Neuron (in vitro differentiated cells): ENCODE measurements at regions not wholly inside any gene's neighbourhood (a gene's known extent, or its start where the extent isn't known, plus 50 kb on each side); places are given as distances from the start of the nearest gene placed in this dataset.

Experiments
- H2AFZ ChIP-seq: one replicate; pipeline ENCODE4 v1.6.1; 2013; ENCODE audit warnings: low read depth, mild to moderate bottlenecking, inconsistent platforms, low read length, moderate library complexity
- H3K27me3 ChIP-seq: one replicate; pipeline ENCODE4 v1.6.1; 2013; ENCODE audit warnings: low read length; ENCODE audit not compliant: insufficient read depth
- H3K36me3 ChIP-seq: one replicate; pipeline ENCODE4 v1.6.1; 2013; ENCODE audit warnings: low read length; ENCODE audit not compliant: insufficient read depth
- H3K4me1 ChIP-seq: one replicate; pipeline ENCODE4 v1.6.1; 2013; ENCODE audit warnings: low read length; ENCODE audit not compliant: insufficient read depth
- H3K4me3 ChIP-seq: 2 replicates; pipeline ENCODE4 v1.5.1; 2013; ENCODE audit warnings: mild to moderate bottlenecking, low read length, moderate library complexity
- H3K9me3 ChIP-seq: one replicate; pipeline ENCODE4 v1.6.1; 2013; ENCODE audit warnings: low read length

DNA sequence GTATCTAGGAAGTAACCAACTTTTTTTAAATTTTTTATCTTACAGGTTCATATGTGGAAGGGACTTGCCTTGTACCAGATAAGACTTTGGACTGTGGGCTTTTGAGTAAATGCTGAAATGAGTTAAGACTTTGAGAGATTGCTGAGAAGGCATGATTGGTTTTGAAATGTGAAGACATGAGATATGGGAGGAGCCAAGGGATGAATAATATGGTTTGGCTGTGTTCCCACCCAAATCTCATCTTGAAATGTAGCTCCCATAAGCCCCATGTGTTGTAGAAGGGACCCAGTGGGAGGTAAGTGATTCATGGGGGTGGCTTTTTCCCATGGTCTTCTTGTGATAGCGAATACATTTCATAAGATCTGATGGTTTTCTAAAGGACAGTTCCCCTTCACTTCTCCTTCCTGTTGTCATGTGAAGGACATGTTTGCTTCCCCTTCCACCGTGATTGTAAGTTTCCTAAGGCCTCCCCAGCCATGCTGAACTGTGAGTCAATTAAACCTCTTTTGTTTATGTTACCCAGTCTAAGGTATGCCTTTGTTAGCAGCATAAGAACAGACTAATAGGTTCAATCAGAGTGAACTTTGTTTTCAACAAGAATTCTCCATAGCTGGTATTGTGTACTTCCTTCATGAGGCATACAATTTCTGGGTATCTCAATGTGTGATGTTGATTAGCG, 535.6 kb upstream of the MEF2C start:
- Histone ChIP-seq H3K4me1 (peaks cover 3% of the 10 kb centered on the region), H3K9me3 (no peaks in the 10 kb centered on the region), H3K27me3 (no peaks in the 10 kb centered on the region), H2AFZ (no peak overlapping the region), H3K4me3 (no peak overlapping the region), H3K36me3 (no peaks in the 10 kb centered on the region)

DNA sequence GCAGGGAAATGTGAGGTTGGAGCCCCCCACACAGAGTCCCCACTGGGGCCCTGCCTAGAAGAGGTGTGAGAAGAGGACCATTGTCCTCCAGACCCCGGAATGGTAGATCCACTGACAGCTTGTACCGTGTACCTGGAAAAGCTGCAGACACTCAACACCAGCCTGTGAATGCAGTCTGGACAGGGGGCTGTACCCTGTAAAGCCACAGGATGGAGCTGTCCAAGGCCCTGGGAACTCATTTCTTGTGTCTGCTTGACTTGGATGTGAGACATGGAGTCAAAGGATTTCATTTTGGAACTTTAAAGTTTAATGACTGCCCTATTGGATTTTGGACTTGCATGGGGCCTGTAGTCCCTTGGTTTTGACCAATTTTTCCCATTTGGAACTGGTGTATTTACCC, 535.0 kb upstream of the MEF2C start:
- Histone ChIP-seq H3K27me3 (no peaks in the 10 kb centered on the region), H3K36me3 (no peaks in the 10 kb centered on the region), H2AFZ (no peak overlapping the region), H3K4me3 (no peak overlapping the region), H3K9me3 (no peaks in the 10 kb centered on the region), H3K4me1 (peaks cover 3% of the 10 kb centered on the region)

DNA sequence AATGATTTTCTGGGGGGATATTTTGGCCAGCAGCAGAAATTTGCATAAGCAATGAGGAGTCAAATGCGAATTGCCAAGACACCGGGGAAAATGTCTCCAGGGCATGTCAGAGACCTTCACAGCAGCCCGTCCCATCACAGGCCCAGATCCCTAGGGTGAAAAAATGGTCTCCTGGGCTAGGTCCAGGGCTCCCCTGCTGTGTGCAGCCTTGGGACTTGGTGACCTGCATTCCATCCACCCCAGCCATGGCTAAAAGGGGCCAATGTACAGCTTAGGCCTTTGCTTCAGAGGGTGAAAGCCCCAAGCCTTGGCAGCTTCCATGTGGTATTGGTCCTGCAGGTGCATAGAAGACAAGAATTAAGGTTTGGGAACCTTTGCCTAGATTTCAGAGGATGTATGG, 534.5 kb upstream of the MEF2C start:
- Histone ChIP-seq H3K9me3 (no peaks in the 10 kb centered on the region), H3K4me1 (peaks cover 3% of the 10 kb centered on the region), H3K36me3 (no peaks in the 10 kb centered on the region), H3K4me3 (no peak overlapping the region), H3K27me3 (no peaks in the 10 kb centered on the region), H2AFZ (no peak overlapping the region)

DNA sequence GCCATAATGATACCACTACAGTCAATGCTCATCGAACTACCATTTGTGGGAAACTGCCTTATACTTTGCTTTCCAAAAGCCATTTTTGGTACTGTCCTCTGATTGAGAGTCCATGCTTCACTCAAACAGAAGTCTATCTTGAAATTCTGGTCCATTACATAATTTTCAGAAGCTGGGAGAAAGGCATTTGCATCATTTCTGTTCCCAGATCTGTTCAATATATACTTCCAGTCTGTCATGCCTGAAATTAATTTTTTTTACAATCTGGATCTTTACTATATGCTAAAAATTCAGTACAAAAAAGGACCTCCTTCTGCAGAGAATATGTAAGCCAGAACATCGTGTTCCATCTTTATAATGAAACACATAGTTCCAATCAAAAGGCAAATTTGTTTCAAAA, 528.9 kb upstream of the MEF2C start:
- no peaks in the 10 kb centered on the region for H3K9me3 ChIP-seq
- H3K36me3 ChIP-seq = no peaks in the 10 kb centered on the region
- H2AFZ ChIP-seq = no peak overlapping the region
- H3K27me3 ChIP-seq = no peaks in the 10 kb centered on the region
- no peak overlapping the region for H3K4me3 ChIP-seq
- no peaks in the 10 kb centered on the region for H3K4me1 ChIP-seq

DNA sequence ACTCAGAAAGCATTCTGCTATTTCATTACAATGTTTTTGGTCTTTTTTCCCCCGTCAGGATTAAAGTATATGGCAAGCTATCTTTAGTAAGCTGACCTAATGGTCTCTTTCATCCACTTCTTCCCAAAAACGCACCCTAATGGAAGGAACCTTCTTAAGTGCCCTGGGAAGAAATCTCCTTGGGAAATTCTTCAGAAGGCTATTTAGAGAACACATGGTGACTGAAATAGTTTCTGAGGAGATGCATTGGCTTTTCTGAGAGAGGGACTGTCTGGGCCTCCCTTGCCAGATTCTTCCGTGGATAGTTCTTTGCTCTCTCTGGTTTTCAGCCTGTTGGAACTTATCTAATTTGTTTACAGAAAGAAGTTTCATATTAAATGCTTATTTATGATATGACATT, 524.1 kb upstream of the MEF2C start:
- Histone ChIP-seq H3K4me3 (no peak overlapping the region), H3K4me1 (no peaks in the 10 kb centered on the region), H3K36me3 (no peaks in the 10 kb centered on the region), H2AFZ (no peak overlapping the region), H3K27me3 (no peaks in the 10 kb centered on the region), H3K9me3 (no peaks in the 10 kb centered on the region)

DNA sequence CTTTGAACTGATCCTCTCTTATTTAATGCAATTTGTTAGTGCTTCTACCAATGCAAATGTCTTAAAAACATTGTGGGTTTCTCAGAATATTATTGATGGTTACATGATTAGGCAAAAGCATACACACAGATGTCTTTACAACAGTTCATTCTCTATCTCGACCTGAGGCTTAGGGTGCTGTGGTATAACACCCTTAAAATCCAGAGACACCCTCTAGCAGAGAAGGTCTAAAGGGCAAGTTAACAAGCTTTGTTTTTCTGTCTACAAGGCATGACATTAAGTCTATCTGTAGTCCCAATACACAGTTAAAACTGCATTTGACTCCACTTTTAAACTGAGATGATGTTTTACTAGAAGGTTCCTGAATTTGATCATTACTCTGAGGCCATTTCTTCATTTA, 518.7 kb upstream of the MEF2C start:
- no peaks in the 10 kb centered on the region for H3K4me1 ChIP-seq

DNA sequence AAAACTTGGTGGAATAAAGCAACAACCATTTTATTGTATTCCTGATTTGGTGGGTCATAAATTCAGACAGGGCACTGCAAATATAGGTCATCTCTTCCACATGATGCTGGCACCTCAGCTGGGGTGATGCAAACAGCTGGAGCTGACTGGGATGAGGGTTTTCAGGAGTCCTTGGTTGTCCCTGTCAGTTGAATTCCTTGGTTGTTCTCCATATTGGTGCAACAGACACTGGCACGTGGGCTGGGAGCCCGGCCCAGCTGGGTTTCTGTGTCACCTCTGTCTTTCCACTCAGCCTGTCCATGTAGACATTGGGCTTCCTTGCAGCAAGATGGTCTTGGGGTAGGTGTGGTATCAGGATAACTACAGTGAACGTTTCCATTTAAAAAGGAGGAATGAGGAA, 518.0 kb upstream of the MEF2C start:
- Histone ChIP-seq H3K4me1 (no peaks in the 10 kb centered on the region), H3K4me3 (no peak overlapping the region), H3K36me3 (no peaks in the 10 kb centered on the region), H3K9me3 (no peaks in the 10 kb centered on the region), H3K27me3 (no peaks in the 10 kb centered on the region), H2AFZ (no peak overlapping the region)

More for the DNA sequence above, 518.7 kb upstream of the MEF2C start:
- Histone ChIP-seq H3K36me3 (no peaks in the 10 kb centered on the region), H3K27me3 (no peaks in the 10 kb centered on the region), H3K4me3 (no peak overlapping the region), H2AFZ (no peak overlapping the region), H3K9me3 (no peaks in the 10 kb centered on the region)

DNA sequence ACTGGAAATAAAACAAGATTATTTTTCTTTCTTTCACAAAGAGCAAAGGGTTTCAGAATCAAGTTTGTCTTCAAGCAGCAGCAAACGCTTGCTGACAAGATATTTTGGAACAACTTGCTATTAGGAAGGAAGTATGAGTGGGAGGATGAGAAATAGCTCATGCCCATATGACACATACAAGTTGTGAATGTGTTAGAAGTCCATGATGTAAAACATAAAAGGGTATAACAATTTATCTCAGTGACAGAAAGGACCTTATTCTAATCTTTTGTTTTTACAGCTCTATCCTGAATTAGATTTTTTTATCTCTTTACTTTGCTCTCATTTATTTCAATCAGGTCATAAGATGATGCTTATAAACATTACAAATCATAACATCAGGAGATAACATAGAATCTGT, 516.6 kb upstream of the MEF2C start:
- Histone ChIP-seq H3K4me3 (no peak overlapping the region), H3K4me1 (no peaks in the 10 kb centered on the region), H3K36me3 (no peaks in the 10 kb centered on the region), H2AFZ (no peak overlapping the region), H3K9me3 (no peaks in the 10 kb centered on the region), H3K27me3 (no peaks in the 10 kb centered on the region)

DNA sequence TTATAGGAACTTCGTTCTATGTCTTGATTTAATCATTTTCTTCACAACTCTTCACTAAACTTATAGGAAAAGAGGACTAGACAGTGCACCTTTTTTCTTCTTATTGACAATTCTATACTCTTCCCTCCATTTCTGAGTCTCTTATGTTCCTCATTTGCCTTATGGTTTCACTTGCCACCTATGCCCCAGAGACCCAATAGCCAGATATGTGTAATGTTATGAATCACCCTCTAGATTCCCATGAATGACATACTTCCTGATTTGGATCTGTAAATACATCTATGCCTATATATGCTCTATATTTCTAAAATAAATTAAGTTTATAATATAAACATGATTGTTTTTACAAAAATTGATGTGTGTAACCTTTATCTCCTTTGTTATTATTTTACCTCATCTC, 514.1 kb upstream of the MEF2C start:
- no peaks in the 10 kb centered on the region for H3K27me3 ChIP-seq

DNA sequence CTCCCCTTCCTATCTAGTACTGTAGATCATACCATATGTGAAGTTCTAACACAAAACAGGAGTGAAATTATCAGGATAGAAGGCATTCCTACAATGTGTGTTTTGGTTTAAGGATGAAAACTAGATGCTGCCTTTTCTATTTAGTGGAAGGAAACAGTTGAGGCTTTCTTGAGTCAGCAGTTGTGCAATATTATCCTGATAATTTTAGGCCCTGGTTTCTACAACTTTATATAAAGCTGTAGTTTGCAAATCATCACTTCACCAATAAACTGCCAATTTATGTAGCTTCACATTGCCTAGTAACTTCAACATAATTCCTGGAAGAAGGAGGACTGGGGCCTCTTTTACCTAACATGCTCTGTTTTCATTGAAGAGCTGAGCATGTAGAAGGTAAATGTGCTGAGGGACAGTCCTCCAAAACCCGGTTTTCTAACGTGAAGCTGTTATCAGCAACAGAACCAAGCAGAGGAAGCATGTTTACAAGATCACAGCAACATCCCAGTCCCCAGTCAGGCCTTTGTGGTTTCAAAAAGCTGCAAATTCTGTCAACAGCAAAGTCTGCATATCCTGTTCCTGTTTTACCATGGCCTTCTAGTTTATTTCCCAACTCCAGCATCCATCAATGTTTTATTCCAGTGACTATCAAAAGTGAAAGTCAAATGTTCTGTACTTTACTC, 513.4 kb upstream of the MEF2C start:
- H3K27me3 ChIP-seq = no peaks in the 10 kb centered on the region
- H2AFZ ChIP-seq = peak overlapping the region; percentile 67
- no peak overlapping the region for H3K4me3 ChIP-seq
- H3K9me3 ChIP-seq = no peaks in the 10 kb centered on the region
- no peaks in the 10 kb centered on the region for H3K4me1 ChIP-seq
- H3K36me3 ChIP-seq = no peaks in the 10 kb centered on the region

More for the DNA sequence above, 514.1 kb upstream of the MEF2C start:
- no peaks in the 10 kb centered on the region for H3K4me1 ChIP-seq
- H3K9me3 ChIP-seq = no peaks in the 10 kb centered on the region
- H2AFZ ChIP-seq = peak overlapping the region; percentile 67
- H3K36me3 ChIP-seq = no peaks in the 10 kb centered on the region
- no peak overlapping the region for H3K4me3 ChIP-seq

DNA sequence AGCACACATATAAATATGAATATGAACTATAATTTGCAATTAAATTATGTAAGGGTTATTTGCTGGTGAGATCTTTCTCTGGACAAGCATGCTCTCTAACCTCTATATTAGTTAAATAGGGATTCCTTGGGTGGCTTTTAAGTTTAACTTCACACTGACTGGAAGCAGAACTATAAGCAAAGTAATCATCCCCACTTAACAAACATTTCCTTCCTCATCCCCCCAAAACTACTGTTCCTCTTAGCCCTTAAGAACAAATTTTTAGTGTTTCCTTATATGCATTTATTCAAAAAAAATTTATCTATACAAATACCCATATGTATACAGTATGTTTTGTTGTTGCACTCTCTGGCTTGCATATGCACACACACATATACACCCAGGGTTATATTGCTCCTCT, 512.1 kb upstream of the MEF2C start:
- Histone ChIP-seq H3K27me3 (no peaks in the 10 kb centered on the region), H3K4me1 (no peaks in the 10 kb centered on the region), H3K4me3 (no peak overlapping the region), H2AFZ (no peak overlapping the region), H3K9me3 (no peaks in the 10 kb centered on the region), H3K36me3 (no peaks in the 10 kb centered on the region)

DNA sequence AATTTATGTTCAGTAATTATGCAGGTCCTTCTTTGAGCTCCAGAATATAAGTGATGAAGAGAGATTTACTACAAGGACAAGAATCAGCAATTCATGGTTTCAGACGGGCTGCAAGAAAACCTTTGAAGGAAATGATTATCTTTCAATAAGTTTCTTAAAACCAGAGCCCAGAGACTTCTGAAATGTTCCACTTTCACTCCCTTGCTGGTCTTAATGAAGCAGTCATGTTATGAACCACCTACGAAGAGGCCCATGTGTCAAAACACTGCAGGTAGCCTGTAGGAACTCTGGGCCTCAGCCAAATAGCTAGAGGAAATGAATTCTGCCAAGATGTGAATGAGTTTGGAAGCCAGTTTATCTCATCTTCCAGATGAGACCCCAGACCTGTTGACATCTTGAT, 505.9 kb upstream of the MEF2C start:
- no peaks in the 10 kb centered on the region for H3K9me3 ChIP-seq
- no peaks in the 10 kb centered on the region for H3K36me3 ChIP-seq
- no peaks in the 10 kb centered on the region for H3K4me1 ChIP-seq
- no peaks in the 10 kb centered on the region for H3K27me3 ChIP-seq
- no peak overlapping the region for H2AFZ ChIP-seq
- no peak overlapping the region for H3K4me3 ChIP-seq

DNA sequence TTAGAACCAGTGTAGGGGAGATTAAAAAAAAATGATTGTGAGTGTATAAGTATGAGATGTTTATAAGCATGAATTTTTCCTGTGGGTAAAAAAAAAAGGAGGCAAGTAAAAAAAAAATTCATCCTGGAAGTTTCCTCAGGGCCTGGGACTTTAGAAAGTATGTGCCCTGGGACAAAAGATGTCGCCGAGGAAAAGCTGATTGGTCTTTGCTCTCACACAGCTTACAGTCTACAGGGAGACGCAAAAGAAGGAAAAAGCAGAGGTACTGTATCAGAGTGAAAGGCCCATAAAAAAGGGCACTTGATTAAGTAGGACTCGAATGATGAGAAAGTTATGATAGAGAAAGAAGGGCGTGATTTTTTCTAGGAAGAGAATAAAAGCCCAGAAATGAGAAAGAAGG, 501.4 kb upstream of the MEF2C start:
- H2AFZ ChIP-seq = no peak overlapping the region
- no peaks in the 10 kb centered on the region for H3K27me3 ChIP-seq
- H3K4me1 ChIP-seq = no peaks in the 10 kb centered on the region
- no peak overlapping the region for H3K4me3 ChIP-seq
- H3K9me3 ChIP-seq = no peaks in the 10 kb centered on the region
- H3K36me3 ChIP-seq = no peaks in the 10 kb centered on the region

DNA sequence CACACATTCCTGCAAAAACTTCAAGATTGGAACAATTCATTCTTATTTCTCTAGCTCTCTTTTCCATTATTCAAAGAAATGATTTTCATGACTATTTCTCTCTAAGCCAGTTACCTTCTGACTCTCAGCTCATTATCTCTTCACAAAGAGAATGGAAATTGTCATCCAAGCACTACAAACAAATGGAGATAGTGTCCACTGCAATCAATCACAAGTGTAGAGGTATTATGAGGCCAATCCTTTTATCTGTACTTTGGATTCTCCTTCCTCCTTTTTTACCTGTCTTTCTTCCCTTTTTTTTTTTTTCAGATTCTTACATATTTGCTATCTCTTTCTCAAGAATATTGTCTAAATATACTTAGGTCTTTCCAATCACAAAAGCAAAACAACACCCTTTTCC, 497.7 kb upstream of the MEF2C start:
- Histone ChIP-seq H3K9me3 (no peaks in the 10 kb centered on the region), H3K4me1 (no peaks in the 10 kb centered on the region), H3K4me3 (no peak overlapping the region), H3K36me3 (no peaks in the 10 kb centered on the region), H3K27me3 (no peaks in the 10 kb centered on the region), H2AFZ (no peak overlapping the region)
